H9 (cell line): ENCODE measurements at regions not wholly inside any gene's neighbourhood (a gene's known extent, or its start where the extent isn't known, plus 50 kb on each side); places are given as distances from the start of the nearest gene placed in this dataset.

Source experiments
- DNase-seq: peaks from one replicate; pipeline ENCODE4 v3.0.0-alpha.2; 2017
- H2AFZ ChIP-seq: one replicate; pipeline ENCODE4 v1.6.1; 2013; ENCODE audit warnings: mild to moderate bottlenecking, low read length, control low read depth, moderate library complexity
- H2AK5ac ChIP-seq: 2 replicates; pipeline ENCODE4 v1.6.1; 2013; ENCODE audit warnings: low read length, control low read depth, mixed read lengths; ENCODE audit not compliant: insufficient read length
- H2BK120ac ChIP-seq: one replicate; pipeline ENCODE4 v1.6.1; 2013; ENCODE audit warnings: low read depth, mild to moderate bottlenecking, low read length, control low read depth, inconsistent platforms; ENCODE audit not compliant: poor library complexity, severe bottlenecking
- H2BK12ac ChIP-seq: 2 replicates; pipeline ENCODE4 v1.6.1; 2013; ENCODE audit warnings: low read length, control low read depth, mixed read lengths, low read depth; ENCODE audit not compliant: insufficient read length
- H2BK15ac ChIP-seq: 2 replicates; pipeline ENCODE4 v1.6.1; 2013; ENCODE audit warnings: low read depth, low read length, control low read depth
- H2BK20ac ChIP-seq: one replicate; pipeline ENCODE4 v1.6.1; 2013; ENCODE audit warnings: low read depth, mild to moderate bottlenecking, low read length, control low read depth, inconsistent platforms; ENCODE audit not compliant: poor library complexity, severe bottlenecking
- H2BK5ac ChIP-seq: 2 replicates; pipeline ENCODE4 v1.6.1; 2013; ENCODE audit warnings: low read length, control low read depth, mixed read lengths; ENCODE audit not compliant: insufficient read length
- H3K14ac ChIP-seq: 2 replicates; pipeline ENCODE4 v1.6.1; 2013; ENCODE audit warnings: low read length, control low read depth; ENCODE audit not compliant: insufficient read depth
- H3K18ac ChIP-seq: 2 replicates; pipeline ENCODE4 v1.6.1; 2013; ENCODE audit warnings: low read depth, mild to moderate bottlenecking, mixed read lengths, low read length, control low read depth; ENCODE audit not compliant: insufficient read length
- H3K23ac ChIP-seq: 2 replicates; pipeline ENCODE4 v1.6.1; 2013; ENCODE audit warnings: low read length, control low read depth, mixed read lengths, low read depth; ENCODE audit not compliant: insufficient read length
- H3K23me2 ChIP-seq: 2 replicates; pipeline ENCODE4 v1.6.1; 2013; ENCODE audit warnings: low read depth, mild to moderate bottlenecking, mixed read lengths, low read length, control low read depth; ENCODE audit not compliant: insufficient read length, poor library complexity, severe bottlenecking
- H3K27ac ChIP-seq: 2 replicates; pipeline ENCODE4 v1.5.1; 2013; ENCODE audit warnings: low read length, control low read depth, mixed read lengths, low read depth; ENCODE audit not compliant: insufficient read length
- H3K27me3 ChIP-seq: 2 replicates; pipeline ENCODE4 v1.6.1; 2013; ENCODE audit warnings: low read length, control low read depth, inconsistent platforms; ENCODE audit not compliant: insufficient read depth
- H3K4ac ChIP-seq: 2 replicates; pipeline ENCODE4 v1.6.1; 2013; ENCODE audit warnings: low read depth, mild to moderate bottlenecking, control low read depth, inconsistent platforms, low read length, moderate library complexity
- H3K4me1 ChIP-seq: 2 replicates; pipeline ENCODE4 v1.6.1; 2013; ENCODE audit warnings: low read length, control low read depth, inconsistent platforms; ENCODE audit not compliant: insufficient read depth
- H3K4me2 ChIP-seq: 2 replicates; pipeline ENCODE4 v1.6.1; 2013; ENCODE audit warnings: low read length, control low read depth, mixed read lengths; ENCODE audit not compliant: insufficient read length, insufficient read depth
- H3K56ac ChIP-seq: 2 replicates; pipeline ENCODE4 v1.6.1; 2013; ENCODE audit warnings: low read depth, mild to moderate bottlenecking, mixed read lengths, low read length, control low read depth; ENCODE audit not compliant: insufficient read length
- H3K79me1 ChIP-seq: 2 replicates; pipeline ENCODE4 v1.6.1; 2013; ENCODE audit warnings: low read depth, mild to moderate bottlenecking, moderate library complexity, low read length, control low read depth, inconsistent platforms; ENCODE audit not compliant: insufficient read depth, poor library complexity, severe bottlenecking
- H3K79me2 ChIP-seq: 2 replicates; pipeline ENCODE4 v1.6.1; 2013; ENCODE audit warnings: low read length, control low read depth, inconsistent platforms; ENCODE audit not compliant: insufficient read depth
- H3K9ac ChIP-seq: 2 replicates; pipeline ENCODE4 v1.6.1; 2013; ENCODE audit warnings: low read length, control low read depth, mixed read lengths; ENCODE audit not compliant: insufficient read length; ENCODE audit errors: extremely low read depth
- H3K9me3 ChIP-seq: one replicate; pipeline ENCODE4 v1.6.1; 2013; ENCODE audit warnings: low read depth, low read length, inconsistent platforms; ENCODE audit not compliant: control insufficient read depth
- H3T11ph ChIP-seq: one replicate; pipeline ENCODE4 v1.6.1; 2013; ENCODE audit warnings: mild to moderate bottlenecking, low read length, control low read depth, inconsistent platforms
- H4K20me1 ChIP-seq: one replicate; pipeline ENCODE4 v1.6.1; 2013; ENCODE audit not compliant: control insufficient read depth, insufficient read length, insufficient read depth
- H4K5ac ChIP-seq: 2 replicates; pipeline ENCODE4 v1.6.1; 2013; ENCODE audit warnings: low read depth, mild to moderate bottlenecking, mixed read lengths, low read length, control low read depth; ENCODE audit not compliant: insufficient read length
- H4K8ac ChIP-seq: replicated peaks from 2 replicates; pipeline ENCODE4 v1.6.1; 2013; ENCODE audit warnings: low read length, control low read depth, mixed read lengths, low read depth; ENCODE audit not compliant: insufficient read length
- H4K91ac ChIP-seq: 2 replicates; pipeline ENCODE4 v1.6.1; 2013; ENCODE audit warnings: low read depth, mild to moderate bottlenecking, moderate library complexity, mixed read lengths, low read length, control low read depth; ENCODE audit not compliant: insufficient read length
- H3K27ac Mint-ChIP-seq, 3 experiments: 2 replicates in 2 of 3; 3 replicates in 1 of 3; pipeline ENCODE4 v1.8.0; 2020 to 2021; ENCODE audit warnings: mixed read lengths in 3 of 3, mild to moderate bottlenecking in 1 of 3, moderate library complexity in 1 of 3
- H3K27me3 Mint-ChIP-seq: 2 replicates; pipeline ENCODE4 v1.8.0; 2021; ENCODE audit warnings: low read depth, mild to moderate bottlenecking, moderate library complexity, mixed read lengths
- H3K36me3 Mint-ChIP-seq, 3 experiments: 2 replicates in 2 of 3; 3 replicates in 1 of 3; pipeline ENCODE4 v1.8.0; 2020 to 2021; ENCODE audit warnings: low read depth in 3 of 3, mixed read lengths in 3 of 3; ENCODE audit not compliant: insufficient read depth in 1 of 3
- H3K4me1 Mint-ChIP-seq, 2 experiments: 2 replicates each; pipeline ENCODE4 v1.8.0; 2020; ENCODE audit warnings: mixed read lengths in 2 of 2
- H3K4me3 Mint-ChIP-seq, 2 experiments: 2 replicates in 1 of 2; 3 replicates in 1 of 2; pipeline ENCODE4 v1.8.0; 2020 to 2021; ENCODE audit warnings: mild to moderate bottlenecking in 2 of 2, mixed read lengths in 2 of 2, moderate library complexity in 1 of 2
- H3K9me3 Mint-ChIP-seq, 2 experiments: 2 replicates in 1 of 2; 3 replicates in 1 of 2; pipeline ENCODE4 v1.8.0; 2020; ENCODE audit warnings: mild to moderate bottlenecking in 2 of 2, mixed read lengths in 2 of 2, moderate library complexity in 1 of 2
- CTCF ChIP-seq: fragments of 200-600 bp; sonication (generic); conservative IDR thresholded peaks from 3 replicates; pipeline ENCODE4 v1.8.0; 2021; ENCODE audit warnings: antibody characterized with exemption, mild to moderate bottlenecking
- WGBS: extraction: QIAGEN DNeasy Blood & Tissue Kit; methylation state at CpG from one replicate; pipeline ENCODE4 v1.1.7; 2013; ENCODE audit warnings: missing lambda C conversion rate, low lambda C conversion rate, mixed read lengths; ENCODE audit not compliant: insufficient read length; ENCODE audit errors: extremely low coverage; 5-methylcytosine and 5-hydroxymethylcytosine counted together

DNA sequence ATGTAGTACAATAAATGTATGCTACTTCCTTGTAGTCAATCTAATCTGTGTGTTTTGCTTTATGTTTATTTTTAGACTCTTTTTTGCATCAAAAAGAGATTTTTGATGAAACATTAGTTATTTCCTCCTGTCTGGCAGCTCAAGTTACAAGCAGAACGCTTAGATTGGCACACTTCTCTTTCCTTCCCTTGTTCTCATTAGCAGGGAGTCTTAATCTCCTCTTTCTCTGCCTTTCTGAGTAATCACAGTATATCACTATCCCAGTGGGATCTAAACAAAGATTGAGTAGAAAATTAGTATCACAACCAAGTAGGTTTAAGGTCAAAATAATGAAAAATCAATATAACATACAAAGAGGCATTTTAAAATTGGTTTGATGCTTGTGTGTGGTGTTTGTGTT, 1192.6 kb downstream of the C4orf33 start:
- no peak overlapping the region for H2AFZ ChIP-seq
- no peak overlapping the region for H3K9ac ChIP-seq
- no peak for DNase-seq
- no peak overlapping the region for H3K14ac ChIP-seq
- no peaks in the 10 kb centered on the region for H3K9me3 ChIP-seq
- no peak overlapping the region for H2BK20ac ChIP-seq
- WGBS = no CpG with 5 or more reads among the region's 1 CpG
- no peak overlapping the region for H2AK5ac ChIP-seq
- H3K4ac ChIP-seq = no peak overlapping the region
- H3K23ac ChIP-seq = no peak overlapping the region
- peaks cover 9 to 10% of the 10 kb centered on the region in 2 experiments for H3K4me1 Mint-ChIP-seq
- H3K27ac ChIP-seq = no peak overlapping the region
- no peaks in the 10 kb centered on the region for H3K4me1 ChIP-seq
- H3K36me3 Mint-ChIP-seq = peaks cover 0 to 5% (median 4%) of the 10 kb centered on the region in 3 experiments; a peak in 4 of 7 replicates
- no peak overlapping the region for H4K8ac ChIP-seq
- H2BK120ac ChIP-seq = no peak overlapping the region
- no peaks in the 10 kb centered on the region for H3K23me2 ChIP-seq
- H3K9me3 Mint-ChIP-seq = peaks cover 0 to 6% of the 10 kb centered on the region in 2 experiments; a peak in 3 of 5 replicates
- H2BK12ac ChIP-seq = no peak overlapping the region
- H3T11ph ChIP-seq = no peak overlapping the region
- TF ChIP-seq CTCF = no peak
- peak overlapping the region in 1 of 3 experiments; percentile 15; a peak in 3 of 7 replicates for H3K27ac Mint-ChIP-seq
- no peak overlapping the region for H3K4me2 ChIP-seq
- no peaks in the 10 kb centered on the region for H3K27me3 Mint-ChIP-seq
- H4K20me1 ChIP-seq = no peaks in the 10 kb centered on the region
- H2BK15ac ChIP-seq = no peak overlapping the region
- no peak overlapping the region for H3K56ac ChIP-seq
- H4K5ac ChIP-seq = no peak overlapping the region
- H4K91ac ChIP-seq = no peak overlapping the region
- no peaks in the 10 kb centered on the region for H3K79me1 ChIP-seq
- H3K27me3 ChIP-seq = no peaks in the 10 kb centered on the region
- H3K79me2 ChIP-seq = no peaks in the 10 kb centered on the region
- no peak overlapping the region for H3K18ac ChIP-seq
- no peak overlapping the region for H2BK5ac ChIP-seq
- no peak overlapping the region for H3K4me3 Mint-ChIP-seq
